ENCODE measurements at regions not wholly inside any gene's neighbourhood (a gene's known extent, or its start where the extent isn't known, plus 50 kb on each side); places are given as distances from the start of the nearest gene placed in this dataset.

DNA sequence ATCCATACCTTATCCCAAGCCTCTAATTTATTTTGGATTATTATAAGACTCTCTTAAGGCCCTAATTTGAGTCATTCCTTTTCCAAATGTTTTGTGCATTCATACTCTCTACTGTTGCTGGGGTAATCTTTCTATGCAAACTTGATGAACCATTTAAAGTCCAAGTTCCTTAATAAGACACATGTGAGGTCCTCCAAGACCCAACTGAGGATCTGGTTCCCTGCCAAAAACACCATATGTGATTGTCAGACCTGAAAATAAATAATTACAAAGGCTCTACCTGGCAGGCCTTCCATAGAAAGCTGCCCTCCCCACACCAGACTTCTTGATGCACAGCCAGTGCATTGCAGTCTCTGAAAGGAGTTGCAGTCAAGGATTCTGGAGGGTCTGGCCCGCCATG is 257.9 kb upstream of the AKR1E2 start:
- no peak for DNase-seq

DNA sequence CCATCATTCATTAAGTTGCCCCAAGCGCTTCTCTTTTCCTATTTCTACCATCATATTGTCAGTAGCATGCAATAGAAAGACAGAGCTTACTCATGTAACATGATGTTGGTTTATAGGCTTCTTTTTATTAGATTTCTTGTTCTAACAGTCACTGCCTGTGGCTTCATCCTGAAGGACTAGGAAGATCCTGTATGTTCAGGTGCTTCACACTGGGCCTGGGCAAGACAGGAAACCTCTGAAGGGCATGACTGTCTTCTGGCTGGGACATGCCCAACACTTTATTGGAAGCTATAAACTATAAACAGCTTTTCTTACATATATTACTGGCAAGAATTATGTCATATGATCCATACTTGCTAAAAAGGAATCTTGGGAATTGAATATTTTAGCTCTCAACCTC is 258.4 kb upstream of the AKR1E2 start:
- no peak for DNase-seq

DNA sequence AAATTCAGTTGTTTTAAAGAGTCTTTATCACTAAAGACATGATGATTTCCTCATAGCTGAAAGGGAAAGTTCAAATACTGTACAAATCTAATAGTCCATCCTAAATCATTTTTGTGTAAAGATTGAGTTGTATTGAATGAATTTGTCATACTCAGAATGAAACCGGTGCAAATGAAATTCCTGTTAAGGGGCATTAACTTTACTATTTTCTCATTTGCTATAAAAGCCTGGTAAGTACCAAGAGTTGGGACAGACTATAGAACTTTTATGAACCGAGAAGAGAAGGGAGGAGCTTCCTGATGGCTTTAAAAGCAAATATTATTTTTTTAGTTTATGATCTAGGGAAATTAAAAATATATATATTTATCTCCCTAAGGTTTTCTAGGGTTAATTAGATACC is 260.0 kb upstream of the AKR1E2 start:
- no peak for DNase-seq

DNA sequence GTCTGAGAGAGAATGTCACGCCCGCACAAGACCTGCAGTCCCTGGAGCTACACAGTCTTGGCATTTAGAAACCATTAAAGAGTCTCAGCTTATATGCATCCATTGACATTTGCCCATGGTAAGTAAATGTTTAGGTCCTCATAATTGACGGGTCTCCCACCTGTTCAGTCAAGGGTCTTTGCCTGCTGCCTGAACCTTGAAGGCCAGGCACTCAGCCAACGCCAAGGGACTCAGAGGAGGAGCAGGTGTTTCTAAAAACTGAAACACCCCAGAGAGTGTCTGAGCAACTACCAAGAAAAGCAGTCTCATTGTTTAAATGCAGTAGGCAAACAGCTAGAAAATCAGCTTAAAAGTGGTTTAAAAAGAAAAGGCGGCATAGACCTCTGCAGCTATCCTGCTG is 264.7 kb upstream of the AKR1E2 start:
- DNase-seq: no peak

DNA sequence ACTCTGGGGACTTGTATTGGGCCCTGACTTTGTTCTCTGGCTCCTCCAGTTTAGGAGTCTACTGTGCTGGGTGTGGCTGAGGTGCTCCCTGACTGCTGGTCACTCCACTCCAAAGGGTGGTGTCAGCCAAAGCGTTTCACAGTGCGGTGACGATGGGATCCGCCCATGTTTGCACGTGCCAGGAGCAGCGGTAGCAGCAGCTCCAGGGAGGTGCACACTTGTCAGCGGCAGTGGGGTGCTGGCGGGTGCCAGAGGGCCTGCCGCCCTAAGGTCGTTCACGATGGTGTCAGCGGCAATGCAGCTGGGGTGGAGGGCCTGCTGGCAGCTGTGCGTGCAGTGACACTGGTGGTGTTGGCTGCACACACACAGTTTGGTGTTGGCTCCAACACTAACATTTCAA is 268.5 kb upstream of the AKR1E2 start:
- no peak for DNase-seq

DNA sequence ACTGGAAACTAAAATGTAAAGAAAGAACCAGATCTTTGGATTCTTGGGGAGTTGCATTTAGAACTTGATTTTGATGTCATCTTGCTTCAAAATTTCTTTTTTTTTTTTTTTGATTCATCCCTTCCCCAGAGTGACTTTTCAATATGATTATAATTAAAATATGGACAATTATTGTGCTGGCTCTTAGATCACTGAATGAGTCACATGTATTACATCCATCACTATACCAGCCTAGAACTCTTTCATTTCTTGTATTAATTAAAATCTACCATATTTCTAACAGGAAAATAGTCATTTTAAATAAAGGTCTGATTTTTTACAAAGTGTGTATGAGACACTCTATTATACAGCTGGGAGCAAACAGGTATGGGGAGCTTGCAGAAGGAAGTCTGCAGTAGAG is 269.5 kb upstream of the AKR1E2 start:
- DNase-seq: no peak

DNA sequence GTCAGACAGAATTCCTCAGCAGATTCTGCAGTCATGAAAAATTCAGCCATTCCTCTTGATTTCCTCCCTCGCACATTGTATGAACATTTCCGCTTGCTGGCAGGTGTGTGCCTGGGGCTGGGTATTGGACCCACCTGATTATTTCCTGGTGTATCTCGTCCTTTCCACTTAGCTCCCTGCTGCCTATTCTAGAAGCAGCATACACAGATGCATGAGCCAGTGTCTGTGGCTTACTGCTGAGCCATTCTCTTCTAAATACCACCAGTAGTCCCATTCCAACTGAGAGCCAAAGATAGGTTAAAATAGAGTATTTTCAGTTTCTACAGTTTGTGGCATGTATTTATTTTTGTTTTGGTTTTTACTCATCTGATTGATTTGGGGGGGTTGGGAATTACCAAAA is 270.1 kb upstream of the AKR1E2 start:
- no peak for DNase-seq

DNA sequence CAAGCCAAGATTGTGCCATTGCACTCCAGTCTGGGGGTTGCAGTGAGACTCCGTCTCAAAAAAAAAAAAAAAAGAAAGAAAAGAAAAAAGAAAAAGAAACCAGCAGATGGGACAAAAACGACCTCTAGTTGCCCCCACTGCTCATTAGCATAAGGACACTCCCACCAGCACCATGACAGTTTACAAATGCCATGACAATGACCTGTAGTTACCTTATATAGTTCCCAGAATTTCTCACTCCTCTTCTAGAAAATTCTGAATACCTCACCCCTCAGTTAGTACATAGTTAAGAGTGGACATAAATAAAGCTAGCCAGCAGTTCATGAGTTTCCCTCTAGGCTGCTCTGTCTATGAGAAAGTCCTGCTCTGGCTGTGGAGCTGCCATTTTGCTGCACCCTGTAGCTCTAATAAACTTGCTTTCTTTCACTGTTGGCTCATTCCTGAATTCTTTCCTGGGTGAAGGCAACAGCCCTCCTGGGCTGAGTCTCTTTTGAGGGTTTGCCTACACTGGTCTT is 276.8 kb upstream of the AKR1E2 start:
- DNase-seq: no peak

DNA sequence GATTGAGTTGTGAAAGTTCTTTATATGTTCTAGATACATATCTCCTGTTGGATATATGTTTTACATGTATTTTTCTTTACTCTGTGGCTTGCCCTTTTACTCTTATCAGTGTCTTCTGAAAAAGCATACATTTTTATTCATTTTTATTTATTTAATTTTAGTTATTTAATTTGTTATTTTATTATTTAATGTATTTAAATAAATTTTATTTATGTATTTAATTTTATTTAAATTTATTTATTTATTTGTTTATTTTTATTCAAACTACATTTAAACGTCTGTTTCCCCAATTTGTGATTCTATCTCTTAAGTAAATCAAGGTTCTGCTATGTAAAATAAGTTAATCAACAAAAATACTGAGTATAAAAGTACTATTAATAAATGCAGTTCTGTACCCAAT is 279.1 kb upstream of the AKR1E2 start:
- no peak for DNase-seq

DNA sequence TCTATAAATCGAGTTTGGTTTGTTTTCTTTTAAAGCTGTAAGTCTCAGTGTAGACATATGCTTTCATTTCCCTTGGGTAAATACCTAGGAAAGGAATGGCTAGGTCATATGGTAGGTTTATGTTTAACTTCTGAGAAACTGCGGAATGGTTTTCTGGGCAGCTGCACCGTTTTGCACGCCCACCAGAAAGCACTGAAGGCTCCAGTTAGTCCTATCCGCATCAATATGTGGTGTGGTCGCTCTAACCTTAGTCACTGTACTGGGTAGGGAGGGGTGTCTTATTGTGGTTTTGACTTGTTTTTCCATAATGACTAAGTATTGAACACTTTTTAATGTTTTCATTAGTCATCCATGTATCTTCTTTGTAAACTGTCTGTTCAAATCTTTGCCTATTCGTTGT is 279.5 kb upstream of the AKR1E2 start:
- DNase-seq: no peak

DNA sequence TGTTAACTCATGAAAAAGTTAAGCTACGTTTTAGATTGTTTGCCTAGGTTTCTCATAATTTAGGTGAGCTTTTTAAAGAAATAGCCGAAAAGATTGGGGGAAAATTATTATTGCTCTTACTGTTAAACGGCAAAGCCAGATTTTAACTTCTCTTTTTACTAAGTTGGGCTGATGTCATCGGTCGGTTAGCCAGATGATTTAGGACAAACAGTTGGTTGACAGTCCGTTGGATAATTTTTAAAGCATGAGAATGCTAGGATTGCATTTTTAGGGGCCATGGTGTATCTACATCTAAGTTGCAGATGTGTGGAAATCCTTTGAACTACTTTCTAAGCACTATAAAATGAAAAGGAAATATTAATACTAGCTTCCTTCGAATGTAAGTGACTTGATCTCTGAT is 280.9 kb upstream of the AKR1E2 start:
- no peak for DNase-seq

DNA sequence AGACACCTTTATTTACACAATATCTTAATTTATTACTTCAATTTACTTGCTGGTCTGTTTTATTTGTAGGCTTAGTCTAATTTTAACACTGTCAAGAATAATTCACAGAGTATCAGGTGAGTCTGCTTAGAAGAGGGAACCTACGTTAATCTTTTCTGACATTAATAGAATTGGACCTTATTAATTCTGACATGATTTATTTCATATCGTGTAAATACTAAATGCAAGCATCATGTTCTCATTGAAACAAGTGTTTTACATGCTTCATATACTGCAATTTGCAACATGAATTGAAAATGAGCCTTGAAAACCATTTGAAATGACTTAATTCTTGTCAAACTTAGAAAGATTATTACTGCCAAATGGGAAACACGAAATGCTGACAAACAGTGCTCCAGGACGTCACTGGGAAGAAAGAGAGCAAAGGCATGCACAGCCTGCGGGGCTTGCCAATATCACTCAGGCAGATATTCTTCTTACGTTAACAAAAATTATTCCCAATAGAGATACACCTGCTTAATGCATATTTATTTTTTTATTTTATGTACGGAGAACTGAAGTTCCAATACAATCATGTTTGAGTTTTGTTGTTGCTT is 282.0 kb upstream of the AKR1E2 start:
- DNase-seq: no peak

DNA sequence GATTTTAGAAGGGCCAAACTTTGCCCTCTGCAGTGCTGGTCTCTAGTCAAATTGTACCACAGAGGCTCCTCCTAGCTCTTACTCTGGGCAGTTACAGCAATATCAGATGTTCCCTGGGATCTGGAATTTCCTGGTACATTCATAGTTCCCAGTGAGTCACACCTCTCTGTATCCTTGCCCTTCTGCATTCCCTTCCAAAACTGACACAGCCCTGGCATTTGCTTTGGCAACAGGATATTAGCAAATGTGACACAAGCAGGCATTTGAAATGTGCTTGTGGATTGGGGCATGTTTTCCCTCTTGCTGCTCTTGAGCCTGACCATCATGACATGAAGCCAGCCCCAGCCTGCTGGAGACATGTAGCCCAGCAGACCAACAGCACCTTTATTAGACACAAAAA is 284.7 kb upstream of the AKR1E2 start:
- DNase-seq: no peak

DNA sequence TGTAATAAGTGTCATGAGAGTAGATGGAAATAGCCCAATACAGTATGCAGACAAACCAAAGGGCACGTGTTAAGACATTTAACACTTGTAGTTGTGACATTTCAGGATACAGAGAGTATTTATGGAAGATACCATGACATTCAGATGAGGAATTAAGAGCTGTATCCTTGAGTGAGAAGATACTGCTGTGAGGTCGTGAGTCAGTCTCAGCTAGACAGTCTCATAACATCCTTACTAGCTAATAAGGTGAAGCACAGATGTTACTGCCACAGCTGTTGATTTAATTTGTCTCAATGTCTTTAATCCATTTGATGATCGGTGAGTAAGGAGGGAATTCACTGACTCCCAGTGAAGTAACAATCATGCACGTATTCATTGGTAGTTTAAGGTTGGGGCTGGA is 288.0 kb upstream of the AKR1E2 start:
- no peak for DNase-seq

DNA sequence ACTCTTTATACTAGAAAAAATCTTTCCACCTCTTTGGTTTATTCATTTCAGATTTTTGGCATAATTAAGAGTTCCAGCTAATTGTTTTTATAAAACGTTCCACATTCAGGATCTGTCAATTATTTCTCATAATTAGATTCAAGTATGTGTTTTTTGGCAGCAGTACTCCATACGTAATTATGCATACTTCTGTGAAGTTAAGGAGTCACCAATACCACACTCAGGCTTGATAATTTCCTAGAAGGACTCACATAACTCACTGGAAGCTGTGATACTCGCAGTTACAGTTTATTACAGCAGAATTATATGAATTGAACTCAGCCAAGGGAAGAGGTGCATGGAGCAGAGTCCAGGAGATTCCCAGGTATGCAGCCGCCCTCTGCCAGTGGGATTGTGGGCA is 290.5 kb upstream of the AKR1E2 start:
- no peak for DNase-seq

DNA sequence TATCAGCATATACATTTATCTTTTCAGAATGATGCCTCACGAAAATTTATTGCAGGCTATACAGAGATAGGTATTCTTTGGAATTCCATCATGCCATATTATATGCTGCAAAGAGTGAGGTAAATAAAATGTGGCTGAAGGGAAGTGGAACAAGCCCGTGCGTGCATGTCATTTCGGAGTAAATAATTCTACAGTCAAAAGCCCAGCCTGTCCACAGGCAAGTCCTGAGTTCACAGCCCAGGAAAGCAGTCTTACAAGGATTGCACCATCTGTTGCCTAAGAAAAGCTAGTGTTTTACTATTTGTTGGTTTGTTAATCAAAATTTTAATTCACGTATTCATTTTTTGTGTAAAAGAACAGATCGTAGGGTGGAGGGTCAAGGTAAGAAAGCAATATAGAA is 292.4 kb upstream of the AKR1E2 start:
- no peak for DNase-seq

DNA sequence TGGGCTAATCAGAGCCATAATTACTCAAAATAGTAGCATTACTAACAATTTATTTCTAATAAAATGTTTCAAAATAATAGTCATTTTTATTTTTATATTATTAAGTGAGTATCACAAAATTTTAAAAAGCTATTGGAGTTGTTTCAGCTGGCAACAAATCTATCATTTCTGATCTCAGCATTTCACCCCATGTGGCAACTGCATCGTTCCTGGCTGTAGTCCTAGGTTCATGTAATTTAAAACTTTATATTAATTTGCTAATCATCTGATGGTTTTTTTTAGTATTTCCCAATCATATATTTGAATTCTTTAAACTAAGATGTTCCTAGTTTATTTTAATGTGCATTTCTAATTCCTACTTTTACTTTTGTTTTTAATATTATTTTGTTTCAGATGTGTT is 293.0 kb upstream of the AKR1E2 start:
- DNase-seq: no peak

DNA sequence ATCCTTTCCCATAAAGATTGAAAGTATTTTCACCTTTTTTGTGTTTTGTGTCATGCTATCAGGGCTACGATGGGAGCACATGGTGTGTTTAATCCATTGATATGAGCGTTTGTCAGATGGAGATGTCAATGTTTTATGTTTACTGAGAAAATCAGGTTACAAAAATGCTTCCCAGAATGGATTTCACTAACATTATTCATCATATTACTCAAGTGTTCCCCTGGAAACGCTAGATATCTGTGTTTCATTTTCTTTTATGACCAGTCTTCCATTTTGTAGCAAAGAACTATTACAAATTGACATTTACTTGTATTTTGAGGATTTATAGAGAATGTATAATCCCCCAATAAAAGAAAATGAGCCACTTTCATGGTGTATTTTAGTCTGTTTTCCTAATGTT is 293.5 kb upstream of the AKR1E2 start:
- DNase-seq: no peak

DNA sequence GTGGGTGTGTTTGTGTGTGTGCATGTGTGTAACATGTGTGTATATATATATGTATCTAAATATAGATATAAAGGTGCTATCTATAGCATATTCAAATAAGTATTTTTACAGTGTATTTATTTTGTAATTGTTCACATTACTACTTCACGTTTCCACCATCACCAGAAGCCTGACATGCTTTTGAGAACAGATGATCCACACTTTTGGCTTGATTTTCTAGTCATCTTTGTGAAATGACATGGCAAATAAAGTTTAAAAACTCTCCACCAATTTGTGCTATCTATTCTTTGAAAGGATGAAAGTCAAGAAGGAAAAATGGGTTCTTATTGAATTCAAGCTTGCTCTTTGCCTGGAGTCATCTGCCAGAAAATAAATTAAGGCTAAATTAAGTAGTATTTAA is 294.0 kb upstream of the AKR1E2 start:
- DNase-seq: no peak

DNA sequence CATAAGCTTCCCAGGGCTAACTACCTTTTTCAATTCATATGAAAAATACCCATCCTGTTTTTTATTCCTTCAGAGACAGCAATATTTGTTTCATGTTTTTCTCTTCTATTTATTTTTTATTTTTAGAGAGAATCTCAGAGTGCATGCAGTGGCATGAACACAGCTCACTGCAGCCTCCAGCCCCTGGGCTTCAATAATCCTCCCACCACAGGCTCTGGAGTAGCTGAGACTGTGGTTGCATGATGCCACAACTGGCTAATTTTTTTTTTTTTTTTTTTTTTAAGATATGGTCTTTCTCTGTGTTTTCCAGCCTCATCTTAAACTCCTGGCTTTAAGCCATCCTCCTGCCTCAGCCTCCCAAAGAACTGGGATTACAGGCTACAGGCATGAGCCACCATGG is 296.7 kb upstream of the AKR1E2 start:
- no peak for DNase-seq

DNA sequence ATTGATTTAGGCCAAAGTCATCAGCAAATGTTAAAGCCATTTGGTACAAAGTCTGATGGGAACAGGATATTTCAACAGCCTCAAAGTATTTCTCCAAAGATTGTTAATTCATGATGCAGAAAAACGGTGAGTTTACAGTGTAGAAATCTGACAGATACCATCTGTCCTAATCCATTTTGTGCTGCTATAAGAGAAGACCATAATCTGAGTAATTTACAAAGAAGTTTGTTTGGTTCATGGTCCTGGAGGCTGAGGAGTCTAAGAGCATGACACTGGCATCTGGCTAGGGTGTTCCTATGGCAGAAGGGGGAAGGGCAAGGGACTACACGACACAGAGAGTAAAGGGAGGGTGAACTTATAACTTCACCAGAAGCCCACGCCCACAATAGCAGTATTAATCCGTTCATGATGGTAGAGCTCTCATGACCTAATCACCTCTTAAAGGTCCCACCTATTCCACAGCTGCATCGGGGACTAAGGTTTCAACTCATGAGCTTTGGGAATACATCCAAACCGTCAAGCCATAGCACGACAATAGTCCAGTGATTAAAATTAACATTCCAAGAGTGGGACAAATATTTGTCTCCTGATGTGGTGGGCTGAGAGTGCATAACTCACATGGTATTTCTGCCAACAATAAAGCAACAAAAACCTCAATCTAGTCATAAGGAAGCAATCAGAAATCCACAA is 298.6 kb upstream of the AKR1E2 start:
- DNase-seq: no peak

DNA sequence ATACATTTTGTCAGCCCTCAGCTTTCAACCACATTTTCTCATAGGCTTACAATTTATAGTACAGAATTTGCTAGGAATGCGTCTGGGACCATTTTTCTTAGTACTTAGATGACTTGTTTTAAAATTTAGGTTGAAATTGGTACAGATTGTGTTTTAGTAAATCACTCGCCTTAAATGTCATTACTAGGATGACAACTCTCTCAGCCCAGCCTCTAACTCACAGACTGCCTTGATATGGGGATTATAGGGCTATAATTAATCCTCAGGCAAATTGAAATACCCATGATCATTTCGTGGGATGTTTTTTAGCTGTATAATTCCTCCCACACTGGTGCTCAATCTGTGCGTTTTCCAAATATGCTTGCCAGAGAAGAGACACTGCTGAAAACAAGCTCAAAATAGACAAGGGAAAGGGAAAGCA is 299.7 kb upstream of the AKR1E2 start:
- no peak for DNase-seq

DNA sequence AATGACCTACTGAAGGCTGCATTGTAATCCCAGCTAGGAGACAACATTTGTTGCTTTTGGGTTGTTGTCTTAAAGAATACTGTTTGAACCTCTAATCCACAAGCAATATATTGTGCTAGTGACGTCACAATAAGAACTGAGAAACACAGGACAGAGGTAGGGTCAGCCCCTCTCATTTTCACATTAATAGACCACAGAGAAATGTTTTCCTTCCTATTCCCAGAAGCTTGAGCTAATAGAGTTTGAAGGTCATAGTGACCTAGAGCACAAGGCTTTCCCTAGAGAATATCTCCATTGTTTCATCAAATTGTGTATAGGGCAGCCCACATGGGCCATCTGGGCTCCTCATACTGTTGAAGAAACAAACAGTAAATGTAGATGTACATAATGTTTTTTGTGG is 300.9 kb upstream of the AKR1E2 start:
- no peak for DNase-seq

DNA sequence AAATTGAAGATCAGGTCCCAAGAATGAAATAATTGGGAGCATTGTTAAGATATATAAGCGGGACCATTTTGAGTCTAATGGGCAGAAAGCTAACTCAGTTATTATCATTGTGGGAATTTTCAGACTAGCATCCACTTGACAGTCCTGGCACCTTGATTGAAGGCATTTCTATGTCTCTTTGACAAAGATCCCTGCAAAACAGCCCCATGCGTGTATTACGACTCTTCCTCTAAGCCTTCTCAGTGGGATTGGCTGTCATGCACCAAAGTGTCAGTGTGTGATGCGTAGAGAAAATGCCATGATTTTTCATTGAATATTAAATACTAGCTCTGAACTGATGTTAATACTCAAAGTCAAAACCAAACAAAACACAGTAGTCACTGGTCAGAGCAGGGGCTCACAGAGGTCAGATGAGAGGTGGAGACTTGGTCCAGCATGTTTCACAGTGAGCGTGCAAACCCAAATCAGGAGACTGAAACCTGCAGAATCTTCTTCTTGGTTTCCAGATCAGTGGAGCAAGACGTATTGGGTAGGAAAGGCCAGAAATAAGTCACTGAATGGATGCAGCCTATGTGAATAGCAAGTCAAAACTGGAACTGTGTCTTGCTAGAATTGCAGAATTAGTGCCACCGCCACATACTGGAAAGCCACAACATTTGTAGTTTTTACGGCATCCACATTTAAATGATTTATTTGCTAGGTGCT is 303.6 kb upstream of the AKR1E2 start:
- no peak for DNase-seq

Data from AML-193 (cell line).